HepG2 (cell line): ENCODE measurements at regions not wholly inside any gene's neighbourhood (a gene's known extent, or its start where the extent isn't known, plus 50 kb on each side); places are given as distances from the start of the nearest gene placed in this dataset.

Experiments
- CBX2 ChIP-seq, 2 experiments: fragments of 200-600 bp in 1 of 2; sonication (generic); formaldehyde crosslinking in 1 of 2; IDR thresholded peaks; 2 replicates each; pipeline versions ENCODE4 v1.7.0 to v1.8.1; 2018 to 2022; ENCODE audit warnings: low read depth in 2 of 2, low read length in 1 of 2, mild to moderate bottlenecking in 1 of 2, missing genetic modification reagents in 1 of 2
- MYC ChIP-seq: sonication (generic); formaldehyde crosslinking; IDR thresholded peaks from 2 replicates; pipeline ENCODE4 v1.9.0; 2021; ENCODE audit warnings: missing genetic modification reagents, borderline replicate concordance
- ONECUT2 ChIP-seq: sonication (generic); formaldehyde crosslinking; IDR thresholded peaks from 2 replicates; pipeline ENCODE4 v1.4.0; 2020; ENCODE audit warnings: missing genetic modification reagents
- RAD51 ChIP-seq: fragments of 450-650 bp; IDR thresholded peaks from 2 replicates; pipeline ENCODE4 v1.6.1; 2016; ENCODE audit warnings: borderline replicate concordance
- ZBTB33 ChIP-seq: sonication (generic); formaldehyde crosslinking; IDR thresholded peaks from 2 replicates; pipeline ENCODE4 v1.4.0; 2020; ENCODE audit warnings: missing genetic modification reagents
- ZNF17 ChIP-seq: sonication (generic); formaldehyde crosslinking; IDR thresholded peaks from 2 replicates; pipeline ENCODE4 v1.5.0; 2020; ENCODE audit warnings: mild to moderate bottlenecking, missing genetic modification reagents
- ZNF276 ChIP-seq: sonication (generic); formaldehyde crosslinking; IDR thresholded peaks from 2 replicates; pipeline ENCODE4 v1.4.0; 2020; ENCODE audit warnings: mild to moderate bottlenecking, low read depth, missing genetic modification reagents
- ZNF704 ChIP-seq: sonication (generic); formaldehyde crosslinking; IDR thresholded peaks from 2 replicates; pipeline ENCODE4 v1.8.1; 2023; ENCODE audit warnings: mild to moderate bottlenecking, inconsistent platforms, moderate library complexity, missing genetic modification reagents, borderline replicate concordance
- TF ChIP-seq, protein P1 (sequence below): sonication (generic); formaldehyde crosslinking; IDR thresholded peaks from 2 replicates; pipeline ENCODE4 v1.5.1; 2020; ENCODE audit warnings: missing genetic modification reagents, mild to moderate bottlenecking, borderline replicate concordance
- TF ChIP-seq, protein P2 (sequence below): sonication (generic); formaldehyde crosslinking; IDR thresholded peaks from 2 replicates; pipeline ENCODE4 v1.5.0; 2020; ENCODE audit warnings: mild to moderate bottlenecking, missing genetic modification reagents, moderate library complexity

GRCh38 chrX:116290359-116290758 lies 119.8 kb downstream of the AGTR2 start:
- TF ChIP-seq ZNF704 (CRISPR knock-in tag) (no peak), CBX2 (IDR thresholded peaks at IDR 0.05; ENCODE audit: low read depth, low read length) (no peak), CBX2 (CRISPR knock-in tag; IDR thresholded peaks at IDR 0.05; ENCODE audit: low read depth) (no peak), RAD51 (no peak), ZNF17 (CRISPR knock-in tag) (no peak), ONECUT2 (no peak), MYC (no peak), ZBTB33 (no peak), ZNF276 (CRISPR knock-in tag) (no peak)
- TF ChIP-seq, protein P1, sequence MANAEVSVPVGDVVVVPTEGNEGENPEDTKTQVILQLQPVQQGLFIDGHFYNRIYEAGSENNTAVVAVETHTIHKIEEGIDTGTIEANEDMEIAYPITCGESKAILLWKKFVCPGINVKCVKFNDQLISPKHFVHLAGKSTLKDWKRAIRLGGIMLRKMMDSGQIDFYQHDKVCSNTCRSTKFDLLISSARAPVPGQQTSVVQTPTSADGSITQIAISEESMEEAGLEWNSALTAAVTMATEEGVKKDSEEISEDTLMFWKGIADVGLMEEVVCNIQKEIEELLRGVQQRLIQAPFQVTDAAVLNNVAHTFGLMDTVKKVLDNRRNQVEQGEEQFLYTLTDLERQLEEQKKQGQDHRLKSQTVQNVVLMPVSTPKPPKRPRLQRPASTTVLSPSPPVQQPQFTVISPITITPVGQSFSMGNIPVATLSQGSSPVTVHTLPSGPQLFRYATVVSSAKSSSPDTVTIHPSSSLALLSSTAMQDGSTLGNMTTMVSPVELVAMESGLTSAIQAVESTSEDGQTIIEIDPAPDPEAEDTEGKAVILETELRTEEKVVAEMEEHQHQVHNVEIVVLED (CRISPR knock-in tag), result no peak
- TF ChIP-seq, protein P2, sequence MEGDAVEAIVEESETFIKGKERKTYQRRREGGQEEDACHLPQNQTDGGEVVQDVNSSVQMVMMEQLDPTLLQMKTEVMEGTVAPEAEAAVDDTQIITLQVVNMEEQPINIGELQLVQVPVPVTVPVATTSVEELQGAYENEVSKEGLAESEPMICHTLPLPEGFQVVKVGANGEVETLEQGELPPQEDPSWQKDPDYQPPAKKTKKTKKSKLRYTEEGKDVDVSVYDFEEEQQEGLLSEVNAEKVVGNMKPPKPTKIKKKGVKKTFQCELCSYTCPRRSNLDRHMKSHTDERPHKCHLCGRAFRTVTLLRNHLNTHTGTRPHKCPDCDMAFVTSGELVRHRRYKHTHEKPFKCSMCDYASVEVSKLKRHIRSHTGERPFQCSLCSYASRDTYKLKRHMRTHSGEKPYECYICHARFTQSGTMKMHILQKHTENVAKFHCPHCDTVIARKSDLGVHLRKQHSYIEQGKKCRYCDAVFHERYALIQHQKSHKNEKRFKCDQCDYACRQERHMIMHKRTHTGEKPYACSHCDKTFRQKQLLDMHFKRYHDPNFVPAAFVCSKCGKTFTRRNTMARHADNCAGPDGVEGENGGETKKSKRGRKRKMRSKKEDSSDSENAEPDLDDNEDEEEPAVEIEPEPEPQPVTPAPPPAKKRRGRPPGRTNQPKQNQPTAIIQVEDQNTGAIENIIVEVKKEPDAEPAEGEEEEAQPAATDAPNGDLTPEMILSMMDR, result no peak
